Inflammatory macrophage treated with lipopolysaccharide for 4 hours (primary cell): ENCODE measurements at regions not wholly inside any gene's neighbourhood (a gene's known extent, or its start where the extent isn't known, plus 50 kb on each side); places are given as distances from the start of the nearest gene placed in this dataset.

ENCODE experiments used
- DNase-seq: peaks from one replicate; pipeline ENCODE4 v3.0.0-alpha.2; 2020

GRCh38 chr1:112267206-112267605 lies 128.8 kb upstream of the CTTNBP2NL start:
- no peak for DNase-seq

DNA sequence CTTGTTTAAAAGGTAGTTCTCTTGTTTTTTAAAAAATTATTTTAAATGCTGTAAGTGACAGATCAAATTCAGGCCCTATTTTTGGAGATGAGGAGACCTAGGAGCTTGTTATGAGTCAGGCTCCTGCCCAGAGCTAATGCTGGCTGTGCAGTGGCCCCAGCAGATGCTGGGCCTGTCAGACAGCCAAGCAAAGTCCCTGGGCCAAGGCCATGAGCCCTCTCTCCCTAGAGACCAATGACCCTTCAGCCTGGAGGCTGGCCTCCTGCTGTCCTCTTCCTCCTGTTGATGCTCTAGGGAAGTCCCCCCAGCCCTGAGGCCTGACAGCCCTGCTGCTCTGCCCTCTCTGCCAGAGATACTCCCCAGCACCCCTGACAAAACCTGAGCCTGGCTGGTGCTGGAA lies 128.1 kb upstream of the CTTNBP2NL start:
- no peak for DNase-seq

GRCh38 chr1:112268408-112268807 lies 127.6 kb upstream of the CTTNBP2NL start:
- no peak for DNase-seq

- DNase-seq = no peak
These were observed 124.7 kb upstream of the CTTNBP2NL start for GRCh38 chr1:112271270-112271669.

DNA sequence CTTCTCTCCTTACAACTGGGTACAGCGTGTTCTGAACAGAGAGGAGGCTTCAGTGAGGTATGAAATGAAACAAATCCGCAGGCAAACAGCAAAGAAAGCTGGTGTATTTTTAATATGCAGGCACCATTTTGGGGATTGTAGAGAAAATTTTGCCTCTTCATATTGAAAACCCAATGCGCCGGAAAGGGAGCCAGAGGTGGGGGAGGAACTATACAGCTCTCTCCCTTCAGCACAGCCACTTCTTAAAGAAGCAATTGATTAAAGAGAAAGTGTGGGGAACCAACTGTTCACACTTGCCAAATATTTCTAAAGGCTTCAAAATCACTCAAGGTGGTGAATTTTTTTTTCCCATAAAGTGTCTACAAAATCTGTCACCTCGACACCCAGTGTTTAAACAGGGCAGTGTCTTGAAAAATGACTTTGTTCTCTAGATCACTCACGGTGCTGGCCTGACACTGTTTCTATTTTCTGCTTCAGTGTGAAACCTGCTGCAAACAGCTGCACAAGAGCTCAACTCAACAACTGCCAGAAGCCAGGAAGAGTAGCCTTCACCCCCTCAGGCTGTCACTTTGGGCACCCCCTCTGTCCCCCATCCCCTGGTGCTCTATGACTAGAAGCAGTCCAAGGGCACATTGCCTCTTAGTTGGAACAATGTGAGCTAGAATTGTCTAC lies 123.8 kb upstream of the CTTNBP2NL start:
- no peak for DNase-seq

DNA sequence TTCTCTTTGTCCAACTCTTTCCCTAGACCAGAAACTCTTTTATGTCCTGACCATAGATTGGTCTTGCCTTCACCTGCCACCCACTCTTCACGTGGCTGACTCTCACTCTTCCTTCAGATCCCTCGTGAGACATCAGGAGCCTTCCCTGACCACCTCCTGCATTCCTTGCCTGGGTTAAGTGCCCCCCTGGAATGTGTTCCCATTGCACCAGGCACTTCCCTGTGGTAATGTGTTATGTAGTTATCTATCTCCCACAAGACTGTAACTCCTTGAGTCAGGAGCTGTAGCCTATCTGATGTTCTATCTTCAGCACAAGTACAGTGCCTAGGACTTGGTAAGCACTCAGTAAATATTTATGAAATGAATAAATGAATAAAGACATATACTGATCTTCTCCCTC lies 111.2 kb upstream of the CTTNBP2NL start:
- DNase-seq = no peak

- no peak for DNase-seq
These were observed 110.7 kb upstream of the CTTNBP2NL start for GRCh38 chr1:112285316-112285715.

DNA sequence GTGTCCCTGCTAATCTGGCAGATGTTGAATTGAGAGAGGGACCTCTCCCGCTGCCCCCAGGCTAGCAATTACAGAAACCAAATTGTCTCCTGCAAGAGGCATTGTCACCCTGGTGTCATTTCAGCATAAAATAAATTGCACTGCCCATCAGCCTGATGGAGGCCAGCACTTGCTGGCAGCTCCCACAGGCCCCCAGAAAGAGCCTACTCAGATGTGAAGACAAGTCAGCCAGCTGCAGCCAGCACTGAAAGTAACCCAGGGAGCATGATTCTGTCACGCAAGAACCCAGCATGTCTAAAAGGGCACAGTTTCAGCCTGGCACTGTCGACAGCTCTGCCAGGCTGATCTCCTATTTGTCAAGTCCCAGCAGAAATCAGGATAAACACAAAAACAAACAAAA lies 110.3 kb upstream of the CTTNBP2NL start:
- no peak for DNase-seq

GRCh38 chr1:112296908-112297307 lies 99.1 kb upstream of the CTTNBP2NL start:
- no peak for DNase-seq

GRCh38 chr1:112297536-112297935 lies 98.5 kb upstream of the CTTNBP2NL start:
- no peak for DNase-seq

GRCh38 chr1:112298558-112298957 lies 97.5 kb upstream of the CTTNBP2NL start:
- peak; percentile 50 for DNase-seq

DNA sequence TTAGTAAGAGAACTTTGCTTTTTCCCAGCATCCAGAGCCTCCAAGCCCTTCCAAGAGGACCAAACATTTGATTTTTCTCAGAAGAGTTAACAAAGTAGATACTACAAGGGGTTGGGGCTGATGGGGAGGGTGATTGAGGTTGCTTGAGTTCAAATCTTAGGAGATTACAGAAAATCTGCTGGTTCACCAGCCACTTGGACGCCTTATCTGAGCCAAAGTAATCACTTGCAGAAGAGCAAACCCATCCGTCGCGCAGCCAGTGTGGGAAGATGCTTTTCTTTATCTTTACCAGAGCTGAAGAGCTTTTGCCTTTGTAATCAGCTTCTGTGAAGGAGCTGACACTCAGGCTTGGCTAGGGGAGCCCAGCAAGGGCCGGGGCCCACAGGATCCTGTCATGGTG lies 91.9 kb upstream of the CTTNBP2NL start:
- DNase-seq = no peak

GRCh38 chr1:112304612-112305011 lies 91.4 kb upstream of the CTTNBP2NL start:
- no peak for DNase-seq

- no peak for DNase-seq
These were observed 88.0 kb upstream of the CTTNBP2NL start for GRCh38 chr1:112307930-112308591.

GRCh38 chr1:112308716-112309115 lies 87.3 kb upstream of the CTTNBP2NL start:
- DNase-seq = no peak

DNA sequence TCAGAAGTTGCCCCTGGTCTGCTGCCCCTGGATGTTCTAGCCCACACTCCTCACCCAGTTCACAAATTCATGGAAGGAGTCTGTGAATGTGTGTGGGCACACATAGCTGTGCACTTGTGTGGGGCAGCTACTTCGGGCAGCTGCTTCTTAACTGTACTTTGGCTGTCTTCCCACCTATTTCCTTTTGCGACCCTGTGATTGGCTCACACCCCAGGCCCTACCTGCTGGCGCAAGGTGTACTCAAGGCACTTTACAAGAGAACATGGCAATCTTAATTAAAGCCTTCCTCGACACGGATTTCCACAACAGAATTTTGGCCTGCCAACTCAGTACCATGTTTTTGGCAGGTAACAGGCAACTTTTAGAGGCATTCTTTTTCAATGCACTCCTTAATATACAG lies 86.5 kb upstream of the CTTNBP2NL start:
- DNase-seq = no peak

DNA sequence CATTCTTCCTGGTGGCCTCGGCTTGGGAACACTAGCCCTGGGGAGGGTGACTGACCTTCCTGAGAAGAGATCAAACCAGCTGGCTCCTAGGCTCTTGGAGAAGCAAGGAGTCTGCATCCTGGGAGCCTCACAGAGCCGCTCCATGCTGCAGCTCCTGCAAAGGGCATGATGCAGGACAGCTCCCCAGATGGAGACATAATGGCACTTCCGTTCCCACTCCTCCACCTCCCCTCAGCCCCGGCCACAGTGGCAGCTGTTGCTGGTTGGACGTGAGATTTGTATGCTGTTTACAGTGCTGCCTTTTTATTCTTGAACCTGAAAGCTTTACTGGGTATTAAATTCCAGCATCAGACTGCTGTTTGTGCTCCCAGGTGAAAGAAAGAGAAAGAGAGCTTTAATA lies 83.7 kb upstream of the CTTNBP2NL start:
- DNase-seq = no peak

DNA sequence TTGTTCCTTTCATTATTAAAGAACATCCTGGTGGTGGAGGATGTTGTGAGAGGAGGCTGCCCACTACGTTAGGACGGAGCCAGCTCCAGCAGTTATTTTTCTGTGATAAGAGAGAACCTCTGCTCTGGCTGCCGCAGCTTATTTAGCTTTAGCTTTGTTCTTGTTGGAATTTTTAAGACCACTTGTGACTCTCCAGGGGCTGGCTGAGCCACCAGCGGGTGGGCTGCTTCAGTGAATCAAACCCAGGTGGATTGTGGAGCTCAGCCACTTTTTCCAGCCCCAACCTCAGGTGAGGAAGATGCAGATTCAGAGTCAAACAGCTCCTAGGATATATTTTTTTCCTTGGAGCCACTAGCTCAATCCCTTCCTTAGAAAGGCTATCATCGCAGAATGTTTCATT lies 83.1 kb upstream of the CTTNBP2NL start:
- DNase-seq = no peak

GRCh38 chr1:112316254-112316913 lies 79.6 kb upstream of the CTTNBP2NL start:
- DNase-seq = no peak

- DNase-seq = no peak
These were observed 78.9 kb upstream of the CTTNBP2NL start for GRCh38 chr1:112317140-112317539.

- no peak for DNase-seq
These were observed 78.4 kb upstream of the CTTNBP2NL start for GRCh38 chr1:112317611-112318062.

GRCh38 chr1:112318263-112318662 lies 77.8 kb upstream of the CTTNBP2NL start:
- DNase-seq = no peak

GRCh38 chr1:112318698-112319370 lies 77.2 kb upstream of the CTTNBP2NL start:
- no peak for DNase-seq
